ENCODE measurements at regions not wholly inside any gene's neighbourhood (a gene's known extent, or its start where the extent isn't known, plus 50 kb on each side); places are given as distances from the start of the nearest gene placed in this dataset.
"Not testable (repeated sequence)": the region's sequence is repeated elsewhere in the genome, so short reads cannot be mapped to it uniquely, and the experiment has no call there.

DNA sequence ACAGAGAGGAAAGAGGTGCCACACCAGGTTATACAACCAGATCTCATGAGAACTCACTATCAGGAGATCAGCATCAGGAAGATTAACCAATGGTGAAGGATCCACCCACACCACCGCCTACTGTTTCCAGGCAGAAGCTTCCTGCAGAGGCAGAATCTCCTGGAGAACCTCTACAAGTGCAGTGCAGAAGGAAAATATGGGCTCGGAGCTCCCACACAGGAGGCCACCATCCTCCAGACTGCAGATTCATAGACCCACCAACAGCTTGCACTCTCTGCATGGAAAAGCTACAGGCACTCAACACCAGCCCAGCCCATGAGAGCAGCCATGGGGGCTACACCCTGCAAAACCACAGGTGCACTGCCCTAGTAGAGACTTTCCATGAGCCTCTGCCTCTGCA lies 284.0 kb downstream of the POTED start:
- not testable (repeated sequence) for TF ChIP-seq POLR2A (IDR thresholded peaks at IDR 0.05; ENCODE audit: extremely low read depth, insufficient read length); MAX (IDR thresholded peaks at IDR 0.05; ENCODE audit: low read depth, low read length)
- TF ChIP-seq, protein P1, sequence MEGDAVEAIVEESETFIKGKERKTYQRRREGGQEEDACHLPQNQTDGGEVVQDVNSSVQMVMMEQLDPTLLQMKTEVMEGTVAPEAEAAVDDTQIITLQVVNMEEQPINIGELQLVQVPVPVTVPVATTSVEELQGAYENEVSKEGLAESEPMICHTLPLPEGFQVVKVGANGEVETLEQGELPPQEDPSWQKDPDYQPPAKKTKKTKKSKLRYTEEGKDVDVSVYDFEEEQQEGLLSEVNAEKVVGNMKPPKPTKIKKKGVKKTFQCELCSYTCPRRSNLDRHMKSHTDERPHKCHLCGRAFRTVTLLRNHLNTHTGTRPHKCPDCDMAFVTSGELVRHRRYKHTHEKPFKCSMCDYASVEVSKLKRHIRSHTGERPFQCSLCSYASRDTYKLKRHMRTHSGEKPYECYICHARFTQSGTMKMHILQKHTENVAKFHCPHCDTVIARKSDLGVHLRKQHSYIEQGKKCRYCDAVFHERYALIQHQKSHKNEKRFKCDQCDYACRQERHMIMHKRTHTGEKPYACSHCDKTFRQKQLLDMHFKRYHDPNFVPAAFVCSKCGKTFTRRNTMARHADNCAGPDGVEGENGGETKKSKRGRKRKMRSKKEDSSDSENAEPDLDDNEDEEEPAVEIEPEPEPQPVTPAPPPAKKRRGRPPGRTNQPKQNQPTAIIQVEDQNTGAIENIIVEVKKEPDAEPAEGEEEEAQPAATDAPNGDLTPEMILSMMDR (IDR thresholded peaks at IDR 0.05; ENCODE audit: low read depth, low read length) = not testable (repeated sequence)
